Stimulated activated naive CD8-positive, alpha-beta T cell treated with anti-CD3 and anti-CD28 coated beads, Interleukin-15, Interleukin-2, amounts not matched to agents 100 ng/mL and 50 ng/mL, for 24 hours (primary cell): ENCODE measurements at regions not wholly inside any gene's neighbourhood (a gene's known extent, or its start where the extent isn't known, plus 50 kb on each side); places are given as distances from the start of the nearest gene placed in this dataset.

Experiments
- H3K27ac Mint-ChIP-seq: one replicate; pipeline ENCODE4 v1.8.0; 2021; ENCODE audit warnings: mild to moderate bottlenecking, mixed read lengths
- H3K27me3 Mint-ChIP-seq: one replicate; pipeline ENCODE4 v1.8.0; 2021; ENCODE audit warnings: mixed read lengths
- H3K36me3 Mint-ChIP-seq: one replicate; pipeline ENCODE4 v1.8.0; 2021; ENCODE audit warnings: low read depth, mixed read lengths
- H3K4me1 Mint-ChIP-seq: one replicate; pipeline ENCODE4 v1.8.0; 2021; ENCODE audit warnings: low read depth, mixed read lengths
- H3K4me3 Mint-ChIP-seq: one replicate; pipeline ENCODE4 v1.8.0; 2021; ENCODE audit warnings: mild to moderate bottlenecking, mixed read lengths
- H3K9me3 Mint-ChIP-seq: one replicate; pipeline ENCODE4 v1.8.0; 2021; ENCODE audit warnings: mixed read lengths

DNA sequence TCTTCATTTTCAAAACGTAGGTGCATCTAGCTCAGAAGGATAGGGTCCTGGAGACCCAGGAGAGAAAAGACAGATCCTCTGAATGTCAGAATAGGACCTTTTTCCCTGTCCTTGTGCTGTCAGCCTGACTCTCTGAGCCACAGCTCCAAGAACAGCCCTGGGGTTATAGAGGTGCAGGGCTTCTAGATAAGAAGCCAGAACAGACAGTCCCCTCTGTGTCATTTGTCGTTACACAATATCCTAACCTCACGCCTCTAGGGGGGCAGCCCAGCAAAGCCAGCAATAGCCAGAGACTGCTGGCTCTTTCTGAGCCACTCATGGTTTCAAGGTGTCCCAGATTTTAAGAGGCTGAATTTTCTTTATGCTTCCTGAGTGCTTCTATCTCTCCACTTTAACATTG lies 153.2 kb upstream of the THBS1 start:
- H3K4me3 Mint-ChIP-seq = no peak overlapping the region
- H3K36me3 Mint-ChIP-seq = no peaks in the 10 kb centered on the region
- peak overlapping the region; percentile 36 for H3K27ac Mint-ChIP-seq
- no peaks in the 10 kb centered on the region for H3K9me3 Mint-ChIP-seq
- peaks cover 45% of the 10 kb centered on the region for H3K4me1 Mint-ChIP-seq
- H3K27me3 Mint-ChIP-seq = peaks cover 36% of the 10 kb centered on the region

DNA sequence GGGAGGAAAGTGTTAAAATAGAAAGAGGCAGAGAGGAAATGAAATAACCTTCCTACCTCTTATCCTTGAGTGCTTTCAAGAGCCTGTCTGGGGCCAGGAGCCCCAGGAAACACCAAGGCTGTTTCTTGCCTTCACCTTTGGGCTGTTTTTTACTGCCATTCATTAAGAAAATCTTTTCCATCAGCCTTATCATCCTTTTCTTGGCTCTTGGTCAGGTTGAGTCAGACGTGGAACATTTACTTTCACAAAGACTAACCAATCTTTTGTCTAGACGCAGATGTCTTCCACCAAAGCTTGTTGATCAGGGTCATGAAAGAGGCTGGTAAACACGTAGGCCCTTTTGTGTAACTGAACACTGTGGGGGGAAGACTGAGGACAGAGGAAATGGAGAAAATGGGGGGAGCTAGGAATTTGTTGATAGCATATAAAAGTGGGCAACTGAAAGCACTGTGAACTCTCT lies 151.0 kb upstream of the THBS1 start:
- H3K4me3 Mint-ChIP-seq = no peak overlapping the region
- H3K4me1 Mint-ChIP-seq = peaks cover 45% of the 10 kb centered on the region
- peaks cover 42% of the 10 kb centered on the region for H3K27me3 Mint-ChIP-seq
- H3K9me3 Mint-ChIP-seq = no peaks in the 10 kb centered on the region
- H3K36me3 Mint-ChIP-seq = no peaks in the 10 kb centered on the region
- H3K27ac Mint-ChIP-seq = peak overlapping the region; percentile 56

DNA sequence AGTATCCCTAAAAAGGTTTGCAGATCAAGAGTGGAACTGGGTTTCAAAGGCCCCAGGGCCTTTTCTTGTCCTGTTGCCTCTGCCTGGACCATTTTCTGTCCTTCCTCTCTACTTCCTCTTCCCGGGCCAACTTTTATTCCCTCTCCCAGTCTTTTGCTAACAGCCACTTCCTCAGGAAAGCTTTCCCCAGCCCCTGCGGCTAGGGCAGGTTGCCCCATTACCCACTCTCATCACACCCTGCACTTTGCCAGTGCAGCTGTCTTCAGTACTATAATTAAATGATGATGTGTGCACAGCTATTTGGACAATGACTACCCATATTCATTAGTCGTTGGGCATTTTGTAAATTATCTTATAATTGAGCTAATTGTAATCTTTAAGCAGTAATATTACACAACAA lies 150.5 kb upstream of the THBS1 start:
- Mint-ChIP-seq H3K4me3 (no peak overlapping the region), H3K4me1 (peaks cover 45% of the 10 kb centered on the region), H3K27ac (peak overlapping the region; percentile 56), H3K27me3 (peaks cover 42% of the 10 kb centered on the region), H3K9me3 (no peaks in the 10 kb centered on the region), H3K36me3 (no peaks in the 10 kb centered on the region)

DNA sequence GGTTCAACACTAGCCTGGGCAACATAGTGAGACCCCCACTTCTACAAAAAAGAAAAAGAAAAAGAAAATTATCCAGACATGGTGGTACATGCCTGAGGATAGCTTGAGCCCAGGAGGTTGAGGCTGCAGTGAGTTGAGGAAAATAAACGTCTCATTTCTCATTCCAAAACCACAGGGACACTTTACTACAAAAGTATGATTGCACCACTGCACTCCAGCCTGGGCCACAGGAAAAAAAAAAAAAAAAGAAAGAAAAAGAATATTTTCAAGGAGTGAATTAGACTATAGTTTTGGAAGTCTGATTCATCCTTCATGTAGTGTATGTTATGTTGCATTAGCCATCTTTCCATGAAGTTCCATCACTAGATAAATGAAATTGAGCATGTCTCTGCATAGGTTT lies 149.5 kb upstream of the THBS1 start:
- peaks cover 45% of the 10 kb centered on the region for H3K4me1 Mint-ChIP-seq
- H3K4me3 Mint-ChIP-seq = no peak overlapping the region
- H3K27me3 Mint-ChIP-seq = peaks cover 48% of the 10 kb centered on the region
- no peaks in the 10 kb centered on the region for H3K36me3 Mint-ChIP-seq
- H3K9me3 Mint-ChIP-seq = no peaks in the 10 kb centered on the region
- H3K27ac Mint-ChIP-seq = no peak overlapping the region

DNA sequence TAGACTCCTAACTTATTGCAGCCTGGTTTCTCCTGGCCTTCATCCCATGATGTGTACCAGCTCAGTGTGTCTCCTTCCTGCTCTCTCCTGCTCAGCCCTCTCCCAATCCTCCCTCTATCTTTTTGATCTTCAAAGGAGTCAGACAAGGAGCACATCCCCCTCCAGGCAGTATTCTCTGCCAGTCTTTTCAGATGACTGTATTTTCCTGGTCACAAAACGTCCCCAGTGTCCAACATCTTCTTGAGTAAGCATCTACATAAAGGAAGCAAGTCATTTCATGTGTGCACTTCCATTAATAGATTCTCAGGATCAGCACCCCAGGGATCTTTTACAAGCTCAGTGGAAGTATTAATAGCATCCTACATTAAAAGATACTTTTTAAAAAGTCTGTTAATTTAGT lies 148.9 kb upstream of the THBS1 start:
- Mint-ChIP-seq H3K4me1 (peaks cover 38% of the 10 kb centered on the region), H3K9me3 (no peaks in the 10 kb centered on the region), H3K27ac (no peak overlapping the region), H3K27me3 (peaks cover 55% of the 10 kb centered on the region), H3K36me3 (no peaks in the 10 kb centered on the region), H3K4me3 (no peak overlapping the region)

DNA sequence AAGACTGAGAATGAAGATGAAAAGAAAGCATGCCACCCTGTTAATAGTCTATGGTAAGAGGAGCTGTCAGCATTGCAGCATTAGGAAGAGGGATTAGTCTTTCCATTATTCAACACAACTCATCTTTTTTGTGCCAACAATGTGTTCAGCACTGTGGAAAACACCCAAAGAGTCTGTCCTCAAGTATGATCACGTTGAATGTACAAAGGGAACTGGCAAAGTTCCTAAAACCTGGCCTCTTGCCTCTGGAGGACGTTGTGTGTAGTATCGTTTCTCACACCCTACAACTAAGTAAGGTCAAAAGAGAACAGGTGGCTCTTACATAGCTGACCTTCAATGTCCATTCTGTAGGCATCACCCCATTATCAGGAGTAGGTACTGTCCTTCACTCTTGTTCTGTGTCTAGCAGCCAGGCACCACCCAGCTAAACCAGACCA lies 147.9 kb upstream of the THBS1 start:
- peaks cover 55% of the 10 kb centered on the region for H3K27me3 Mint-ChIP-seq
- H3K4me1 Mint-ChIP-seq = peaks cover 29% of the 10 kb centered on the region
- H3K4me3 Mint-ChIP-seq = no peak overlapping the region
- no peaks in the 10 kb centered on the region for H3K9me3 Mint-ChIP-seq
- no peaks in the 10 kb centered on the region for H3K36me3 Mint-ChIP-seq
- no peak overlapping the region for H3K27ac Mint-ChIP-seq

DNA sequence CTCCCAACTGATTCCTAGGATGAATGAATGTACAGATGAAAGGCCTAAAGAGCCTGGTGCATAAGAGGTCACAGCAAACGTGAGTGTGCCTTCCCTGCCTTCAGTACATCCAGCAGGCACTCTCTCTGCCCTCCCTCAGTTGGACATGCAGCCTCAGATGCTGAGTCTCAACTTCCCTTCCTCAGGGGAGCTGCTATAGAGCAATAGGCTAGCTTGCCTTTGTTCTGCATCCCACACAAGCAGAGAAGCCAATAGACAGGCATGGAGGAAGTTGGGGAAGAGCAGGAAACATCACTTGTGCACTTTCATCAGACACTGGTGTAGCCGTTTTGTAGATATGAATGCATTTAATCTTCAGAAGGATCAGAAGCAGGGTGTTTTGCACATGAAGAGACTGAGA lies 147.5 kb upstream of the THBS1 start:
- H3K27ac Mint-ChIP-seq = no peak overlapping the region
- H3K4me3 Mint-ChIP-seq = no peak overlapping the region
- H3K9me3 Mint-ChIP-seq = no peaks in the 10 kb centered on the region
- peaks cover 52% of the 10 kb centered on the region for H3K27me3 Mint-ChIP-seq
- peaks cover 26% of the 10 kb centered on the region for H3K4me1 Mint-ChIP-seq
- no peaks in the 10 kb centered on the region for H3K36me3 Mint-ChIP-seq

DNA sequence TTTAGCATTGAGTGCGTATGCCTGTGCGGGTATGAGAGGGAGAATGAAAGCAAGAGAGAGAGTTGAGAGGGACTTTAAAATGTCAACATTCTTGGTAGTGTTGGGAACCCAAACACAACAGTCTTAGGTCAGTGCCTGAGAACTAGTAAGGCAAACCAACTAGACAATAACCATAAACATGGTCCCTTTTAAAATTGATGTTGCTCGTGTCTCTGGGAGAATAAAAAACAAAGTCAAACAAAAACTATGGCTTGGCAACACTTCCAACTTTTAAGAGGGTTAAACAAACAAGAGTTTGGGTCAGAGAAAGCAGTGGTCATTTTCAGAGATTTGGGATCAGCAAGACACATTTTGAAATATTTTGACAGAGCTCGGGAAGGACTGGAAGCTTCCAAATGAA lies 146.7 kb upstream of the THBS1 start:
- H3K9me3 Mint-ChIP-seq = no peaks in the 10 kb centered on the region
- peaks cover 52% of the 10 kb centered on the region for H3K27me3 Mint-ChIP-seq
- H3K4me1 Mint-ChIP-seq = peaks cover 26% of the 10 kb centered on the region
- H3K27ac Mint-ChIP-seq = no peak overlapping the region
- H3K4me3 Mint-ChIP-seq = no peak overlapping the region
- no peaks in the 10 kb centered on the region for H3K36me3 Mint-ChIP-seq

DNA sequence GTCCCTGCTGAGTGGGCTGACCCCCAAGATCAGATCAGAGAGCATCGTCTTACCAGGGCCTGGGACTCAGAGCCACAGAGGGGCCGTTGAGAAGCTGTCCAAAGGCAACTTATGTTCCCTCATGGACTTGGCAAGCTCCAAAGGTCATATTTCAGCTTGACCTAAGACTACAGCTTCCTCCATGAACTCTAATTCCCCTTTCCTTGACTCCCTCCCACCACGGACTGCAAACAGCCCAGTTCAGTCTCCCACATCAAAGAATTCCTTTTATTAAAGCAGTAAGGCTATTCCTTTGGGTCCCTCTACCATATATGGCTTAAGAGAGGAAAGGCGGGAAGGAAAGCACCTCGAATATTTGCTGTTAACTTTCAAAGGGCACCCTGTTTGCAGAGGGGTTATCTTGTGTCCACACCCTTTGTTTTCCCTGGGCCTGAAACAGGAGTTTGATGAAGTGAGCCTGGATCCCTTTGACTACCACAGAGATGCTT lies 146.1 kb upstream of the THBS1 start:
- H3K27ac Mint-ChIP-seq = no peak overlapping the region
- H3K36me3 Mint-ChIP-seq = no peaks in the 10 kb centered on the region
- no peak overlapping the region for H3K4me3 Mint-ChIP-seq
- peaks cover 20% of the 10 kb centered on the region for H3K4me1 Mint-ChIP-seq
- H3K9me3 Mint-ChIP-seq = no peaks in the 10 kb centered on the region
- peaks cover 55% of the 10 kb centered on the region for H3K27me3 Mint-ChIP-seq

DNA sequence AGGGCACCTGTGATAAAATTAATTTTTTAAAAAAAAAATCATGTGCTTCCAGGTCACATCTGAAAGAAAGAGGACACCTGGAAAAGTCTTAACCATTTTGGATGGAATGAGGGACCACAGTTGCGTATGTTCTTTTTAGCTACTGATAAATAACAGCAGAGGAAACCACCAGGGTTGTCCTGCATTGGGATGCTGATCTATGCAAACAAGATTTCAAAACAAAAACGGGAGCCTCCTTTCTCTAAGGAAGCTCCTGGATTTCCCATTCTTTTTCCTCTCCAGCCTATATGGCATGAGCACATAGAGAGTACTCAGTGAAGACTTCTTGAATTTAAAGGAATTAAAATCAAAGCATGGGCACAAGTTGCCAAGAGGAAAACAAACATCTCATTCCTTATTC lies 145.6 kb upstream of the THBS1 start:
- H3K4me3 Mint-ChIP-seq = no peak overlapping the region
- H3K9me3 Mint-ChIP-seq = no peaks in the 10 kb centered on the region
- H3K4me1 Mint-ChIP-seq = peaks cover 16% of the 10 kb centered on the region
- H3K27ac Mint-ChIP-seq = no peak overlapping the region
- peaks cover 51% of the 10 kb centered on the region for H3K27me3 Mint-ChIP-seq
- H3K36me3 Mint-ChIP-seq = no peaks in the 10 kb centered on the region

DNA sequence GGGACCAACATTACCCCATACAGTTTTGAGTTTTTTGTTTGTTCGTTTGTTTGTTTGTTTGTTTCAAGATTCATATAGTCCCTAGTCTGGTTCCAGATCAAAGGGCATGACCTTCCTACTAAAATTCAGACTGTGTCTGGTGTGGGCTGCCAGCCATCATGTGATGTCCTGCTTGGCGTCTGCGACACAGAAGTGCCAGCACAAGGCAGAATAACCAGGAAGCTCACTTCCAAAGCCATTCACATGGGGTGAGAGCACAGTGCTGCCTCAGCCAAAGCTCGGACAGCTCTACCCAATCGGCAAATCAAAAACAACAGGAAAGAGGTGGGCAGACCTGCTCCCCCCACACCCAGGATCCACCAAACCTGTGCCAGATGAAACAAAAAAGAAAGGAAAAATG lies 142.6 kb upstream of the THBS1 start:
- no peaks in the 10 kb centered on the region for H3K36me3 Mint-ChIP-seq

DNA sequence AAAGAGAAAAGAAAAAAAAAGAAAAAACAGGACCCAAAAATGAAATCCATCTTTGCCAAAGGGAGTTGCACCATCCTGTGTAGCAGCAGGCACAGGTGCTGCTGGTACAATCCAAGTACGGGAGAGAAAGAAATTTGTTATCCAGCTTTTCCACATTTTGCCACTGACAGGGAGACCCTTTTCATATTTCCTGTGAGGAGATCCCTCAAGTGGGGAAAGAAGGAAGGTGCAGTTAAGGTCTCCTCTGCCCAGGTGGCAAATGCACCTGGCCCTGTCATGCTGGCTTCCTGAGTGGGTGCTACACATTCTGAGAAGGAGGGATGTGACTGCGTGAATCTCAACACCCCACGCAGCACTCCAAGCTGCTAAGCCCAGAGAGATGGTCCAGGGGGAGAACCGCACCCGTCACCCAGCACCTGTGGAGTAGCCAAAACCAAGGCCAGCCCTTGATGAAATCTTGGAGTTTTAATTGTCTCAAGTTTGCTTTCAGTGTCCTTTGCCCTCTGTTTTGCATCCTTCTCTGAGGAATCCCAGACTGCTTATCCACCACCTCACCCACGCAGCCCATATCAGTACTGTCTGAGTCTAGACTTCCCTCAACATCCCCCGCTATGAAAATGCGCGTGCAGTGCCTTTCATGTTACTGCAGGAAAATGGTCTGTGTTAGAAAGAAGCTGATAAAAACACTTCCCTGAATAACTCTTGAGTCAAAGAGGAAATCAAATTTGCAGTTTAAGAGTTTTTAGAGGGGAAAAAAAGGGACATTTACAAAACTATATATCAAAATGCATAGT lies 141.9 kb upstream of the THBS1 start:
- peak overlapping the region; percentile 38 for H3K27ac Mint-ChIP-seq
- no peak overlapping the region for H3K4me3 Mint-ChIP-seq
- H3K27me3 Mint-ChIP-seq = peaks cover 51% of the 10 kb centered on the region
- no peaks in the 10 kb centered on the region for H3K9me3 Mint-ChIP-seq
- H3K4me1 Mint-ChIP-seq = peaks cover 10% of the 10 kb centered on the region
- H3K36me3 Mint-ChIP-seq = no peaks in the 10 kb centered on the region

More for the DNA sequence above, 142.6 kb upstream of the THBS1 start:
- H3K4me3 Mint-ChIP-seq = no peak overlapping the region
- no peak overlapping the region for H3K27ac Mint-ChIP-seq
- H3K4me1 Mint-ChIP-seq = peaks cover 10% of the 10 kb centered on the region
- H3K27me3 Mint-ChIP-seq = peaks cover 50% of the 10 kb centered on the region
- no peaks in the 10 kb centered on the region for H3K9me3 Mint-ChIP-seq

DNA sequence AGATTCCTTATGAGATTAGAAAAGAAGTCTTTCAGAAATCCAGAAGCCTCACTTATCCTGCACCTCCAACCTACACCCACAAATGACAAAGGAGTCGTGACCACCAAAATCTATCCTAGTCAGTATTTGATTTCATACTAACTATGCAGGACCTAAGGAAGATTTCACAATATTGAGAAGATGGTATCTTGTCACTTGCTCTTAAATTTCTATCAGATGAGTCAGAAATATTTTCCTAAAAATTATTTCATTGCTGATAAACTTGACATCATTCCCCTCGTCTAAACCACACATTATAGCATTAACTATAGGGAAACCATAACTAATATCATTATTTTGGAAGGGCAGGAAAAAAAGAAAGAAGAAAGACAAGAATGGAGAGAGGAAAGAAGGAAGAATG lies 138.0 kb upstream of the THBS1 start:
- H3K9me3 Mint-ChIP-seq = no peaks in the 10 kb centered on the region
- peaks cover 10% of the 10 kb centered on the region for H3K4me1 Mint-ChIP-seq
- H3K36me3 Mint-ChIP-seq = no peaks in the 10 kb centered on the region
- H3K27me3 Mint-ChIP-seq = peaks cover 38% of the 10 kb centered on the region
- H3K27ac Mint-ChIP-seq = no peak overlapping the region
- H3K4me3 Mint-ChIP-seq = no peak overlapping the region

DNA sequence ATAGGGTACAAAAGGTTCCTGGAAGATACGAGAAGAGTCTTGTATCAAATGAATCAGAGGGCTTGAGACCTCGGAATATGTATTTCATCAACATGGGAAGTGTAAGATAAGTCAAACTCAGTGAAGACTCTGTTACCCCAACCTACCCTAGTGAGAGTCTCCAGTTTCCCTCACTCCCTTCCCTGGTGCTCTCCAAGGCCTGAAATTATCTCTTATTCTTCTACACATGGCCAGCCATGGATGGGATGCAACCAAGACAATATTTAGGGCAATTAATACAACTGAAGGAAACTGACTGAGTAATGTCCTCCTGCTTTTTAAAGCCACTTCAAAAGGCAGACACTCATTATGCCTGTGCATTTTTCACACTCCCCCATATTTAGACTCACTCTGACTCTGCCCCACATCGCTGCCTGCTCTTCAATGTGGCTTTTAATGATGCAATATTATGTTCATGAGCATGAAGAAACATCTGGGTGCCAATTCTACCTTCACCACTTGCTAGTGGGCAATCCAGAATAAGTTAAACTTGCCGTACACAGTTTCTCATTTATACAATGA lies 137.1 kb upstream of the THBS1 start:
- Mint-ChIP-seq H3K36me3 (no peaks in the 10 kb centered on the region), H3K4me3 (no peak overlapping the region), H3K4me1 (peaks cover 4% of the 10 kb centered on the region), H3K27ac (no peak overlapping the region), H3K27me3 (peaks cover 33% of the 10 kb centered on the region), H3K9me3 (no peaks in the 10 kb centered on the region)

DNA sequence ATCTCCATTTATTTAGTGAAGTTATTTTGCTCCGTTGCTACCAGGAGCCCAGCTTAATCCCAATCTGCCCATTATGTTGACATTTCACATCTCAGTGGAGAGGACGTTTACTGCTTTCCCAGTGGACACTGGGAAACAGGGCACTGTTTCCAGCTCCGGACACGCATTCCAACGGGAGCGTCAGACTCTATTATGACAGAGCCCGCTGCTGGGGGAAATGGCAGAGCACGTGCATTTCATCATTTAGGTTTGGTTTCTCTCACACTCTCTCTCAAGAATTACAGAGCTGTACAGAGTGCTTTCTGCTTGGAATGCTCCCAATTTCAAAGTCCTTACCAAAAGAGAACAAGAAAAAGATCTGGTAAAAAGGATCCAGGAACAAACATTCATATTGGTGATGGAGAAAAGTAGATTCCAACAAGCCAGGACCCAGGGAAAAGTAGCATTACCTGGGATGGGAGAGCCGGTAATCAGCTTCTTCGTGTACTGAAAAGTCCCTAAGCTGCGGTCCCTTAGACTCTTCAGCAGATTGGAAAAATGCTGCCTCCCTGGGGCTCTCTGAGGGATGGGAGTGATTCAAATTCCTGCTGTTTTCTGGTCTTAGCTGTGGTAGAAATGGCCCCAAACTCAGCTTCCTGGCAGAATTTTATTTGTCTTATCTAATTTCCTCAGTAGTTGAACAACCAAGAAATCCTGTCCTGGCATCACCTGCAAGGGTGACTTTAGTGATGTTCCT lies 136.0 kb upstream of the THBS1 start:
- Mint-ChIP-seq H3K36me3 (no peaks in the 10 kb centered on the region), H3K4me1 (no peaks in the 10 kb centered on the region), H3K9me3 (no peaks in the 10 kb centered on the region), H3K27me3 (peaks cover 25% of the 10 kb centered on the region), H3K4me3 (no peak overlapping the region), H3K27ac (no peak overlapping the region)
